OCI-M2 (cell line): ENCODE measurements at regions not wholly inside any gene's neighbourhood (a gene's known extent, or its start where the extent isn't known, plus 50 kb on each side); places are given as distances from the start of the nearest gene placed in this dataset.
"Not testable (repeated sequence)": the region's sequence is repeated elsewhere in the genome, so short reads cannot be mapped to it uniquely, and the experiment has no call there.

Experiments
- DNase-seq: peaks from one replicate; lab custom pipeline; 2025; ENCODE audit not compliant: unreplicated experiment; lab: John Stamatoyannopoulos, UW

DNA sequence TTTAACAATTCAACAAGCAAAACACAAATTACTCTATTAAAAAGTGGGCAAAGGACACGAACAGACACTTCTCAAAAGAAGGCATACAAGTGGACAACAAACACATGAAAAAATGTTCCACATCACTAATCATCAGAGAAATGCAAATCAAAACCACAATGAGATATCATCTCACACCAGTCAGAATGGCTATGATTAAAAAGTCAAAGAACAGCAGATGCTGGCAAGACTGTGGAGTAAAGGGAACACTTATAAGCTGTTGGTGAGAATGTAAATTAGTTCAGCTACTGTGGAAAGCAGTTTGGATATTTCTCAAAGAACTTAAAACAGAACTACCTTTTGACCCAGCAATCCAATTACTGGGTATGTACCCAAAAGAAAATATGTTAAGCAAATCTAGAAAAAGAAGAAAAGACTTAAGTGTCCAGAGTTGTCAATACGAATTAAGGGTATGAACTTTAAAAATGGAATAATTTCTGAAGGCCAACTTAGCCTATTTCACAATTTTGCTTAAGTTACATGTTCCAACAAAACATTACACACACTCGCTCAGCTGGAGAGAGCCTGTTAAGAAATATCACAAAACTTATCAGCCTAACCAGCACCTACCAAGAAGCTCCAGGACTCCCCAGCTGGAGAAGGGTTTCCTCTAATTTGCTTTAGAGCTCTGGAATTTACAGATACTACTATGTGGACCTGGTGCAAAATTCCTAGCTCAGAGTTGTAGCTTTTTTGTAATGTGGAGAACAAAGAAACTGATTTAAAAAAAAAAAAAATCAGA lies 232.1 kb downstream of the DUSP10 start:
- DNase-seq = no peak

DNA sequence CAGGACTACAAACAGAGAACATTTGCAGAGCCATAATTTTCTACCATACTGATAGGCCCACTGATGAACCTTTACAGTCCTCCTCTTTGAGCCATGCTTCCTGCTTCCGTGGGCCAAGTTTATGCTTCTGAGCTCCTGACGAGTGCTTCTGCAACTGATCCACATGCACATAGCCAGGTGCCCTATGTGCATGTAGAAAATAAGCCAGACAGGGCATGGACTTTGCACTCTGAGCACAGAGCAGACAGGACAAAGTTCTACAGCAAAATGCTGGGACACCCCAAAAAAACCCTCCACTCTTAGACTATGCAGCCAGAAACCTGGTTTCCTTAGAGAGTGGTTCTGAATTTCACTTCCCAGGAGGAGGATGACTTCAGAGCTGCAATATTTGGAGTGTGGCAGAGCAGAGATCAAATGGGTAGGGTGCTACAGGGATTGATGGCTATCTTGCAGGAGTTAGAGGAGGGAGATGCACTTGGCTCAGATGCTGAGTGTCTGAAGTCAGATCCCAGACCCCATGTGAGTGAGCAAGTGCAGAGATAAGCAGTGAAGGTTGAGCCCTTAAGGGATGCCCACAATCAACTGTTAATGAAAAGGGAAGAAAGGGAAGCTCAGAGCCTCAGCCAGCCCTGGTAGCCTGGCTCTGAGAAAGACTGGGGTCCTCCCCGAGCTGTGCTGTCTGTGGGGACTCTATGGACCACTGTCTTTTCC lies 230.9 kb downstream of the DUSP10 start:
- no peak for DNase-seq

DNA sequence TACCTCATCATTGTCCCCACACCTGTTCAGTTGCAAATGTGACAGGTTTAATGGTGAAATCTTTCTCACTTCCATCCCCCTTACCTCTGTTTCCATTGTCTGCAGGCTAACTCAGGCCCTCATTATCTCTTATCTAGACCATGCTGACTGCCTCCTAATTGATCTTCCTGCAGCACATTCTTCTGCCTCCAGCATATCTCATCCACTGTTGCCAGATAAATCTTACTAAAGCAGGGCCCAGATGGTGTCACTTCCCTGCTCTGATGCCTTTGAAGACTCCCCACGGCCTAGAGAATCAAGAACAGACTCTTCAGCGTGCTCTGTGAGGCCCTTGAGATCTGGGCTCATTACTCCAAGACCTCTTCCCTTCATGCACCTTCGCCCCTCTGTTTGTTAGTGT lies 230.1 kb downstream of the DUSP10 start:
- DNase-seq = no peak

DNA sequence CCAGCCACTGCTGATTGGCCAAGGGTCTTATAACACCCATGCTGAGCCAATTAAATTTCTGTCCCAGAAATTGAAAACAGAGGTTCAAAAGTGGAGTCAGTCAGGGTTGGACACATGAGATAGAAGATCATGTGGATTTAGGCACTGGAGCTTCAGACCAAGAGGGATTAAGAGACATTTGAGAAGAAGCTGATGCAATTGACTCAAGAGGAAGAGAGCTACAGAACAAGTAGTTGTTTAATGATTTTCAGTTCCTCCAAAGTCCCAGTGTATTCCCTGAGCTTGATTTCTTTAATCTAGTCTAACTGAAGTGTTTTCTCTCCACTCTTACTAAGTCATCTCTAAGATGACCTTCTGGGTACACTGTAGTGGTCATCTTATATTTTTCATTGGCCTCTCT lies 227.1 kb downstream of the DUSP10 start:
- no peak for DNase-seq

DNA sequence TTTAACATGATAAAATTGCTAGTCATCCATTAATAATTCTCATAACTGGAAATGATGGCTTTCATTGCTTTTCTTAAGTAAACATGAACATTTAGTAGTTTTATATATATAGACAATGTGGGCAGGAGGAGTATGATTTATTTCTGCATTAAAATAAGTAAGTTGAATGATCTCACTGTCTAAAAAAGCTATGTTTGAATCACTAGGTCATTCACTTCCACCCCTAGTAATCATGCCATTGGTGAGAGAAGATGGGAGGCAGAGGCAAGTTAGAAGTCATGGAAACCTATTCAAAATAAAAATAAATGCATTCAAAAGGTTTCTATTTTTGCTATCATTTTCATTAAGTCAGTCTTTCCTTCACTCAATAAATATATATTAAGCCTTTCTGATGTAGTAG lies 226.4 kb downstream of the DUSP10 start:
- DNase-seq = no peak

DNA sequence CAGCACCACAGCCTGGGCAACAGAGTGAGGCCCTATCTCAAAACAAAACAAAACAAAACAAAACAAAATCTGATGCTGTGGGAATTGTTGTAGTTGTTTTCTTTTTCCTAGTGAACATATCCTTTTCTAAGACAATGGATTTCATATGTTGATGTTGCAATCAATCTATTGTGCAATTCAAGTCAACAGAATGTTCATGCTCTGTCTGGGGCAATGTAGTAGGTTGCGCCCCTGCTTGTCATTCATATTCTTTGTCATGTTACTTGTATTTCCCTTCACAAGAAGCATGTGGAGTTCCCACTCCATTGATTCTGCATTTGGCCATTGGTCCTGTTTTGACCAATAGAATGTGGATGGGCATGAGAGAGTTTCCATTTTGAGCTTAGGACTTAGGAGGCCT lies 223.9 kb downstream of the DUSP10 start:
- DNase-seq = no peak

DNA sequence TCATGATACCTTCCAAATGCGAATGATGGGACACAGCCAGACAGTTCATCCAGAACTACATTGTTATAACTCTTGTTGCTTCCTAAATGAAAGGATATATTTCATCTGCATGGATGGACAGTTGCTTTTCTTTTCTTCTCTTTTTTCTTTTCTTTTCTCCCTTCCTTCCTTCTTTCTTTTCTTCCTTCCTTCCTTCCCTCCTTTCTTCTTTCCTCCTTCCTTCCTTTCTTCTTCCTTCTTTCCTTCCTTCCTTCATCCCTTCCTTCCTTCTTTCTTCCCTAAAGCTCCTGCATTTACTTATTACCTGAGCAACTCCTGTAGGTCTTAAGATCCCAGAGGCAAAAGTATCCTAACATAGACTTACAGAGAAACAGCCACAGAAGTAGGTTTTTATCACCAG lies 221.6 kb downstream of the DUSP10 start:
- DNase-seq = no peak

DNA sequence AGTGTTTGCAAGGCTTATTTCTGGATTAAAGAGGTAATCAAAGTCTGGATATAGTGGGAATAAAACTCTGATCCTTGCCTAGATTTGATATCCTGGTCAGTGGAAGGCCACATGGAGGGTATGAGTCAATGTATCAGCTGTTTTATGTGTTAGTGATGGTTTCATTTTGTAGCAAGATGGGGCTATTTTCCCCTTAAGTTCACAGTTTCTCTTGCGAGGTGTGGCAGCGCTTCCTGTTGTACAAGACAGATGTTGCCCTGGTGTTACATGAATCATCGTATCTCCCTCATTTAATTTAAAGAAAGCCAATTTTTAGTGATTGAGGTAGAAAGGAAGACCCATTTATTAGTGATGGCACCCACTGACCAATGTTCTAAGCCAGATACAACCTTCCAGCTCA lies 220.2 kb downstream of the DUSP10 start:
- DNase-seq = no peak

DNA sequence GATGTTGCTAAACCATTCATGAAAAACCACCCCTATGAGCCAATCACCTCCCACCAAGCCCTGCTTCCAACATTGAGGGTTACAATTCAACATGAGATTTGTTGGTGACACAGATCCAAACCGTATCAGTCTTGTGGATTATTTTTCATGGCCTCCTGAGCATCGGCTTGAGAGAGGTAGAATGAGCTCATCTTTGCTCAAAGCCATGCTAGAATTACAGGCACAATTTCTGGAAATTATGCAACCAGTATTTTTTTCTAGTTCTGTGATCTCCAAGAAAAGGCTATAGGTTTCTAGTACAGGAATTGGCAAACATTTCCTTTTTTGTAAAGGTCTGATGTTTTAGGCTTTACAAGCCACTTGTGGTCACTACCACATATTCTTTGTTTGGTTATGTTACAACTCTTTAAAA lies 219.4 kb downstream of the DUSP10 start:
- DNase-seq = no peak

DNA sequence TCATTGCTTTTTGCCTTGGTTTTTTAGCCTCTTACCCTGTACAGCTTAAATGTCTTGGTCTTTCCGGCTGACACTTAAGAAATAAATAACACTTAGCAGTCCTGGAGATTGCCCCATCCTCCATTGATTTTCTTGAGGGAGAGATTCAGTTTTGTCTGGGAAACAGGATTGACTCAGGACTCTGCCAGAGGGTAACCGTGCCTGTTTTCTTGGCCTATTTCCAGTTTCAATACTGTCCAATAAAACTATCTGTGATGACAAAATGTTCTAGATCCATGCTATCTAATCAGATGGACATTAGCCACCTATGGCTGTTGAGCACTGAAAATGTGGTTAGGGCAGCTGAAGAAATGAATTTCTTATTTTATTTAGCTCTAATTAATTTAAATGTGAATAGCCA lies 216.1 kb downstream of the DUSP10 start:
- no peak for DNase-seq

DNA sequence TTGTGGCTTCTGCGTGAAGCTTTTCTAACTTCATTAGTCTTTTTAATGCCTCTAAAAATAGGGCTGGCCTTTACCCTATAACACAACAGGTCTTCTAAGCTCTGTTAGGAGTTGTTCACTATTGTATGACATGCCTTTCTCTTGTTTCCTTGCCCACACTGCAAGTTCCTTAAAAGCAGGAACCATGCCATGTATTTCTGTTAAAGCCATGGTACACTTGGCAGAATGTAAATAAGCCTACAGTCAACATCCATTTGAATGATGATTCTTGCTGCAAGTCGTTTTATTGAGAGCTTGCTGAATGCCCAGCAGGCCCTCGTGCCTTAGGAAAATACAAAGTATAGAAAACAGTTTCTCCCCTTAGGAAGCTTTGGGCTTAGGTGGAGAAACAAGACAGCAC lies 214.6 kb downstream of the DUSP10 start:
- DNase-seq = no peak

DNA sequence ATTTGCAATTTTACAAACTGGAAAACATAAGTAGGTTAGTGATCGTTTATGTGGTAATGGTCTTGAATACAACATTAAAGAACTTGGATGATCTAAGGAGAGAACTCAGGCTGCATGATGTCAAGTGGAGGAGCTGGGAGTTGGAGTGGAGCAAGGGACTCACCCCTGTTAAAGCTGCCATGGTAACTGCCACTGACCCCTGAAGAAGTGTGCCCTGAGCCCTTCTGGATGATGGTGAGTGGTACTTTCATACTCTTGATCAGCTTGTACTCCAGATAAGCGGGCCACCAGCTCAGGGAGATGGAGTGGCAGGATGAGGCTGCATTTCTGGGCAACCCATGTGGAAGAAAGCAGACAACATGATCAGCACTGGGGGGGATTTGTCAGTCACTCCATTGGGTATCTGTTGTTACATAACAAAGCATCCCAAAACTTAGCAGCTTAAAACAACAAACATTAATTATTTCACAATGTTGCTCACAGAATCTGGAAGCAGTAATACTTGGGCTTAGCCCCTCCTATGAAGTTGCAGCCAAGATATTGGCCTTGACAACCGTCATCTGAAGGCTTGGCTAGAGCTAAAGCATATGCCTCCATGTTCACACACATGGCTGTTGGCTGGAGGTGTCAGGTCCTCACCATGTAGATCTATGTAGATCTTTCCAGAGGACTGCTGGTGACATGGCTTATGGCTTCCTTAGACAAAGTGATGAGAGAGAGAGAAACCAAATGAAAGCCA lies 213.8 kb downstream of the DUSP10 start:
- no peak for DNase-seq

DNA sequence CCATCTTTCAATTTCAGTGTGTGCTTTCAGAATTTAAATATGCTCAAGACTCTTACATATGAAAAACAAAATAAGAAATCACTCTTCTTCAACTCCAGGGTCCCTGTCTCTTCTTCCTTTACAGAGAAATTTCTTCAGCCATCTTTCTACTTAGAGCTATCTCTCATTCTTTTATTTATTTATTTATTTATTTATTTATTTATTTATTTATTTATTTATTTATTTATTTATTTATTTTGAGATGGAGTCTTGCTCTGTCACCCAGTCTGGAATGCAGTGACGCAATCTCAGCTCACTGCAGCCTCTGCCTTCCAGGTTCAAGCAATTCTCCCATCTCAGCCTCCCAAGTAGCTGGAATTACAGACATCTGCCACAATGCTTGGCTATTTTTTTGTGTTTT lies 211.7 kb downstream of the DUSP10 start:
- DNase-seq = not testable (repeated sequence)

DNA sequence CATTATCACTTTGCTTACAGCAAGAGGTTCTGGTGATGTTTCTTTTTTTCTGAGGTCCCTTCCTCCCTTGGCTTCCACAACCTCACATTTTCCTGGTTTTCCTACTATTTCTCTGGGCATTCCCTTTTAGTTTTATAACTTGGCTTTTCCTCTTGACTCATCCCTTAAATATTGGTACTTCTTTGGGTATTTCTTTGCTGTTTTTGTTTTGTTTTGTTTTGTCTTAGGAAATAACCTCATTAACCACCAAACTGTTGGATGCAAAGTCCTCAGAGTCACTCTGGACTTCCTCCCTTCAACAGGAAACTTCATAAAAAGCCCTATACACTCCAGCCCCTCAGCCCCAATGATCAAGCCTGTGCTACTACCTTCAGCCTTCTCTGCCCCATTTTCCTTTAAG lies 211.1 kb downstream of the DUSP10 start:
- DNase-seq = no peak

DNA sequence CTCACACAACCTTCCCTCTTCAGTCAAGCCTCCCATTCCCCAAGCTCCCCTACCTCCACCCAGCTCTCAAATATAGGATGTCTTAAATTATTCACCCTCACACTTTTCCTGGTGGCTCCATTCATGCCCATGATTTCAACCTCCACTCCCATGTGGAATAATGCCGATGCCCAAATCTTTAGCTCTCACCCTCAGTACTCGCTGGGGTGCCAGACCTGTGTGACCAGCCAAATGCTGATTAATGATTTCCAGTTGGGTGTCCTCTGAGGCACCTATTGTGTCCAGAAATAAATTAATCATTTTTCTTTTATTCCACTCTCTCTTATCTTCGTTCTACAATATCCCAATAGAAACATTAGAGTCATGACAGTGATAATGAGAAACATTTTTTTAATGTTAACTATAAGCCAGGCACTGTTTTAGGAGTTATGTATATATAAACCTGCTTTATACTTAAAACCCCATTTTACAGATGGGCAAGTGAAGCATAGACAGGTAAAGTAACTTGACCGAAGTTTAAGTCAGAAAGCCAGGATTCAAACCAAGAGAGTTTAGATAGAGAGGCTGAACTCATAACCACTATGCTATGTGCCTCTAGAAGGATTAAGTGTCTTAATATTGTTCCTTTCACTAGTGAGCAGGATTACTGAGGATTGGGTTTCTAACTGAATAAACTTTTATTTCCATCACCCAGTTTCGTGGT lies 209.7 kb downstream of the DUSP10 start:
- no peak for DNase-seq

DNA sequence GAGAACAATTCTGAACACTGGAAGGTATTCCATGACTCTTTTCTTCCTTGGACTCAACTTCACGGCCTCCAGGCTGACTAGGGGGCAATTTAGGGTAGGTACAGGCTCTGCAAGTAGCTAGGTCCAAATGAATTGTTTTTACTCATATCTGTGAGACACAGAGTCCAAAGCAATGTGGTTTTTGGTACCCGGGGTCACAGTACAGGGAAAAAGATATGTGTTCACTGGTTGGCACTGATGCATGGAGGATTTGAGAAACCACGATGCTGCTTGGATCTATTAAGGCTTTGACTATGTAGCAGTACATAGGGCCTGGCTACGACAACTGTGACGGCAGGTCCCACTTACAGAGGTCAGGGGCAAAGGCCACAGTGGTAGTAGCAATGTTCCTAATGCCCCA lies 200.6 kb downstream of the DUSP10 start:
- DNase-seq = no peak

DNA sequence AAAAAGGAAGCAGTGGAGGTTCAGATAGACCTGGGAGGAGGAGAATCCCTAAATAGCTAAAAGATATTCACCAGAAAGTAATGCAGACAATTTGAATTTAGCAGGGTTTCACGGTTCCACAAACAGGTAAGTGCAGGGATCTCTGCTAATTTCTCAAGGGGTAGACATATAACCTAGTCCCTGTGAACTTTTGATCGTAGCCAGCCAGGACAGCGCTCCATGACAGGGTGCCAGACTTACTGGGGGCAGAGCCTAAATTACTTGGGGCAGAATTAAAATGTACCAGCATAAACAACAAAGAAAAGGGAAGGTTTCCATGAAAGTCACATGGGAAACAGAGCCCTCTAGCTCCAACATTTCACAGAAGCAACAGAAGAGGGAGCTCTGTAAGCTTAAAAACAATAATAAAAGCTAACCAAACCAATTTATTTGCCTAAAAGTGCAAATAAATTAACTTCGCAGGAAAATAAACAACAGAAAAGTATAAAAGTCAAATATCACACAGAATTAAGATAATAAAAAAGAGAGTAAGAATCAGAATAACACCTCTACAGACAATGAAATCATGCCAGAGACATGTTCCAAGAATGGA lies 198.3 kb downstream of the DUSP10 start:
- DNase-seq = no peak

DNA sequence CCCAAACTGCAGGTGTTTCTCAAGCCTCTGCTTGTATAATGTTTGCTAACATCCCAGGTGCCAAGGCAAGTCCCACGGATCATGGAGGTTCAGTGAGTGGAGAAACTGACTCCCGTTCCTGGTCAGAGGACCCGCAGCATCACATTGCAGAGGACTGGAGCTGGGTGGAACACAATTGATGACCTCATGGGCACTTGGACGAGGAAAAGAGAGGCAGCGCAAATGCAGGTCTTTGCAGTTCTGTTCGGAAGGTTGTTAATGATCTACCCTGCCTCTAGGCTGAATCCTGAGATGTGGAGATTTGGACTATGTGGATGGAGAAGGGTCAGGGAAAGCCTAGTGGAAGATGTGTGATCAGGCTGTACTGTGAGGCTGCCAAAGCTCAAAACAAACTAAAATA lies 192.9 kb downstream of the DUSP10 start:
- DNase-seq = no peak

DNA sequence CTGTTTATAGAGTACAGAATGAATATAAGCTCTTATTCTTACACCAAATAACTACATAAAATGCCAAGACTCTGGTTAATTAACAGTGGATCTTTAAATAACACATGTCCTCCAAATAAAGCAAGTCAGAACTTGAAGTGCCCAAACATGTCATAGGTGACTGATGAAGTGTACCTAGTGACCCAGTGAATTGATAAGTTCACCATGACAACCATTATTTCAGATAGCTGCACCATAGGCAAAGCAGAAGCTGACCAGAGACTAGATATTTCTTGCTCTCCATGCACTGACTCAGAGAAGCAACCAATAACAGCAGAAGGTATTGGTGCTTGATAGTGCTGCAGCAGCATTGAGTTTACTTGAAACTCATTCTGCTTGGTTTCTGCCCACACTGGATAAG lies 192.1 kb downstream of the DUSP10 start:
- DNase-seq = no peak

DNA sequence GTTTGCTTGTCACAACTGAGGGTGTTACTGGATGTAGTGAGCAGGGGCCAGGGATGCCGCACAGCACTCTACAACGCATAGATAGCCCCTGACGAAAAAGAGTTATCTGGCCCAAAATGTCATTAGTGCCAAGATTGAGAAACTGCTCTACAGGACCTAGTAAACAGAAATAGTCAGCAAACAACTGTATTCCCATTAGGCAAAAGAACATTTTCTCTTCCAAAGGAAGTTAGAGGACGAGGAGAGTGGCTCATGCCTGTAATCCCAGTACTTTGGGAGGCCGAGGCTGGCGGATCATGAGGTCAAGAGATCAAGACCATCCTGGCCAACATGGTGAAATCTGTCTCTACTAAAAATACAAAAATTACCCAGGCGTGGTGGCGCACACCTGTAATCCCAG lies 189.1 kb downstream of the DUSP10 start:
- DNase-seq = not testable (repeated sequence)
